GM12891 (cell line): ENCODE measurements at regions not wholly inside any gene's neighbourhood (a gene's known extent, or its start where the extent isn't known, plus 50 kb on each side); places are given as distances from the start of the nearest gene placed in this dataset.

Experiments used
- PAX5 ChIP-seq: IDR thresholded peaks from 2 replicates; pipeline ENCODE4 v1.6.1; 2011; ENCODE audit warnings: low read length, moderate library complexity, mild to moderate bottlenecking; ENCODE audit not compliant: insufficient read depth, severe bottlenecking
- POLR2A ChIP-seq: IDR thresholded peaks from 2 replicates; pipeline ENCODE4 v1.6.1; 2011; ENCODE audit warnings: low read depth, low read length, control low read depth
- POLR2AphosphoS5 ChIP-seq: IDR thresholded peaks from 2 replicates; pipeline ENCODE4 v1.6.1; 2011; ENCODE audit warnings: low read depth, low read length, control low read depth
- POU2F2 ChIP-seq: IDR thresholded peaks from 2 replicates; pipeline ENCODE4 v1.6.1; 2011; ENCODE audit warnings: low read depth, mild to moderate bottlenecking, control low read depth, low read length, moderate library complexity
- SPI1 ChIP-seq: IDR thresholded peaks from 2 replicates; pipeline ENCODE4 v1.6.1; 2011; ENCODE audit warnings: low read depth, low read length, control low read depth
- TAF1 ChIP-seq: IDR thresholded peaks from 2 replicates; pipeline ENCODE4 v1.6.1; 2011; ENCODE audit warnings: low read depth, low read length, control low read depth

- no peak for TF ChIP-seq POLR2A
- TF ChIP-seq SPI1: no peak
- TF ChIP-seq POLR2AphosphoS5: no peak
- TF ChIP-seq TAF1: no peak
- no peak for TF ChIP-seq PAX5
- no peak for TF ChIP-seq POU2F2
These were observed 2582.2 kb downstream of the PCDH7 start for GRCh38 chr4:33302321-33302720.
